ENCODE measurements at regions not wholly inside any gene's neighbourhood (a gene's known extent, or its start where the extent isn't known, plus 50 kb on each side); places are given as distances from the start of the nearest gene placed in this dataset.
"Not testable (repeated sequence)": the region's sequence is repeated elsewhere in the genome, so short reads cannot be mapped to it uniquely, and the experiment has no call there.

DNA sequence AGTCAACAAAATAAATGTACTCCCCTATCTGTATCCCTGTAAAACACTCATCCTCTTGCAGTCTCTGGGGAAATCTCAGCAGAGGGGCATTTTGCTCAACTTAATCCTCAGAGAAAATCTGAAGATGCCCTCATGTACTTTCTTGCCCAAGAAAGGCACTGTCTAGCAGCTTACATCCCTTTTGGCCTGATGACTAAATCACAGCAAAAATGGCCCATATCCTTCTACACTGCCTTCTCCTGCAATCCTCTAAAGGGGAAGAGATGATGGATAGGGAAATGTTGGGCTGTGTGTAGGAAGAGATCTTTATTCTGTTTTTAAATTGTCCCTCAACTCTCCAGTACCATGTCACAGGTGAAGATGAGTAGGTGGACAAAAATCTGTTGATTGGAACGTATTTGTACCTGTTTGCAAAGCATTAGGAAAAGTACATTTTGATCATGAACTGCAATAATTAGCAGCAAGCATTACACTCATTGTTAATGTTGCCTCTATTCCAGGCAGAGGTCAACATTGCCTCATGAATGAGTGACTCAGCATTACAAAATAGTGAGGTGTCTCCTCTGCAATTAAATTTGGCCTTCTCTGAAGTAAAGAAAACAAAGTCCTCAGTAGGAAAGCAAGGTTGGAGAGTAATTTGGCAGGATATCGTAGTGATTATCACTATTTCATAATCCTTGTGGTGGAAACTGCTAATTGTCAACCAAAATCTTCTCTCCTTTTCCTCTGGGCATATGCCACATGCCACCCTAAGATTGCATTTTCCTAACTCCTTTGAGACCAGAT is 172.4 kb upstream of the CAND1 start:
- H3K4me3 ChIP-seq, result no peak overlapping the region

GRCh38 chr12:67099858-67100257 is 169.3 kb upstream of the CAND1 start:
- H3K27ac ChIP-seq, result no peak overlapping the region
- intact Hi-C loops (cut with DNase I), result no loop called here
- H3K36me3 ChIP-seq, result no peaks in the 10 kb centered on the region
- no peaks in the 10 kb centered on the region for H3K9me3 ChIP-seq
- WGBS, 2 donors, result 73 to 78% methylated on average over 3 of the region's 3 CpGs
- TF ChIP-seq POLR2A (IDR thresholded peaks at IDR 0.05) (no peak), EP300 (IDR thresholded peaks at IDR 0.05) (no peak), POLR2AphosphoS5 (IDR thresholded peaks at IDR 0.05) (no peak)
- TF ChIP-seq, protein P1, sequence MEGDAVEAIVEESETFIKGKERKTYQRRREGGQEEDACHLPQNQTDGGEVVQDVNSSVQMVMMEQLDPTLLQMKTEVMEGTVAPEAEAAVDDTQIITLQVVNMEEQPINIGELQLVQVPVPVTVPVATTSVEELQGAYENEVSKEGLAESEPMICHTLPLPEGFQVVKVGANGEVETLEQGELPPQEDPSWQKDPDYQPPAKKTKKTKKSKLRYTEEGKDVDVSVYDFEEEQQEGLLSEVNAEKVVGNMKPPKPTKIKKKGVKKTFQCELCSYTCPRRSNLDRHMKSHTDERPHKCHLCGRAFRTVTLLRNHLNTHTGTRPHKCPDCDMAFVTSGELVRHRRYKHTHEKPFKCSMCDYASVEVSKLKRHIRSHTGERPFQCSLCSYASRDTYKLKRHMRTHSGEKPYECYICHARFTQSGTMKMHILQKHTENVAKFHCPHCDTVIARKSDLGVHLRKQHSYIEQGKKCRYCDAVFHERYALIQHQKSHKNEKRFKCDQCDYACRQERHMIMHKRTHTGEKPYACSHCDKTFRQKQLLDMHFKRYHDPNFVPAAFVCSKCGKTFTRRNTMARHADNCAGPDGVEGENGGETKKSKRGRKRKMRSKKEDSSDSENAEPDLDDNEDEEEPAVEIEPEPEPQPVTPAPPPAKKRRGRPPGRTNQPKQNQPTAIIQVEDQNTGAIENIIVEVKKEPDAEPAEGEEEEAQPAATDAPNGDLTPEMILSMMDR (IDR thresholded peaks at IDR 0.05), result no peak
- no peaks in the 10 kb centered on the region for H3K27me3 ChIP-seq
- no peaks in the 10 kb centered on the region for H3K4me1 ChIP-seq
- no peak for DNase-seq
- H3K4me3 ChIP-seq, result no peak overlapping the region

More for the DNA sequence above, 172.4 kb upstream of the CAND1 start:
- Histone ChIP-seq H3K4me1 (no peaks in the 10 kb centered on the region), H3K9me3 (no peaks in the 10 kb centered on the region), H3K27ac (no peak overlapping the region), H3K27me3 (no peaks in the 10 kb centered on the region), H3K36me3 (no peaks in the 10 kb centered on the region)
- WGBS, 2 donors, result 60 to 82% methylated on average over 2 of the region's 2 CpGs
- TF ChIP-seq POLR2A (IDR thresholded peaks at IDR 0.05) (no peak), POLR2AphosphoS5 (IDR thresholded peaks at IDR 0.05) (no peak), EP300 (IDR thresholded peaks at IDR 0.05) (no peak)
- TF ChIP-seq, protein P1 (IDR thresholded peaks at IDR 0.05), result no peak
- intact Hi-C loops (cut with DNase I), result no loop called here
- DNase-seq, result no peak

- no peak for TF ChIP-seq POLR2AphosphoS5 (IDR thresholded peaks at IDR 0.05)
- 91 to 94% methylated on average over 1 of the region's 1 CpG for WGBS, 2 donors
- H3K36me3 ChIP-seq, result no peaks in the 10 kb centered on the region
- peaks cover 0 to 4% (median 0%) of the 10 kb centered on the region in 4 donors for H3K9me3 ChIP-seq
- no peak overlapping the region for H3K4me3 ChIP-seq
- no peaks in the 10 kb centered on the region for H3K27me3 ChIP-seq
- DNase-seq, result no peak
- intact Hi-C loops (cut with DNase I), result no loop called here
- H3K4me1 ChIP-seq, result no peaks in the 10 kb centered on the region
- H3K27ac ChIP-seq, result no peak overlapping the region
Observed at GRCh38 chr12:67103521-67103920, 165.6 kb upstream of the CAND1 start.

GRCh38 chr12:67107235-67107634 is 161.9 kb upstream of the CAND1 start:
- Histone ChIP-seq H3K4me1 (no peaks in the 10 kb centered on the region), H3K4me3 (no peak overlapping the region), H3K27me3 (no peaks in the 10 kb centered on the region), H3K9me3 (peaks cover 0 to 4% (median 0%) of the 10 kb centered on the region in 4 donors), H3K36me3 (no peaks in the 10 kb centered on the region), H3K27ac (no peak overlapping the region)
- 88 to 89% methylated on average over 1 of the region's 1 CpG for WGBS, 2 donors
- no peak for DNase-seq
- TF ChIP-seq EP300 (IDR thresholded peaks at IDR 0.05) (no peak), POLR2AphosphoS5 (IDR thresholded peaks at IDR 0.05) (no peak), POLR2A (IDR thresholded peaks at IDR 0.05) (no peak)
- TF ChIP-seq, protein P1 (IDR thresholded peaks at IDR 0.05), result no peak
- intact Hi-C loops (cut with DNase I), result no loop called here

DNA sequence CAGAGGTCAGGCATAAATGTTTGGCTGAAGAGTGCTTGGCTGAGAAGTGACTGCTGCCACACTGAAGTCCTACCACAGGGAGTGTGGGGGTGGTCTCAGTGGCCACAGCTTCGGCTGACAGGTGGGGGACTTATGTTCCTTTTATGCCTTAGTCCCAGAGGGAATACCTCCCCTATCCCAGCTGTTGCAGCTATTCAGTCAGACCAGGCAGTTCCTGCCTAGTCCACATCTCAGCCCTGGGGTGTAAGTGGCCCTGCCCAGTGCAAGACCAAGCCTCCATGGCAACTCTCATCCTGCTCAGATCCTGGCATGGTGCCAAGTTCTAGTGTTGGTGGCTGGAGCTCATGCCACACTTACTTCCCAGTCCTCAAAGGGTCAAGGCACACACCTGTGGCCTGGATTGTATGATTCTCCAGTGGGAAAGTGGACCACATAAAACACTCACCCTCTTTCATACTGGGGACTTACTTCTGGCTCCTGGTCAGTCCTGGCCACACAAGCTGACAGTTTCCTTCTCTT is 161.3 kb upstream of the CAND1 start:
- peaks cover 0 to 4% (median 0%) of the 10 kb centered on the region in 4 donors for H3K9me3 ChIP-seq
- WGBS, 2 donors, result 87 to 91% methylated on average over 1 of the region's 1 CpG
- TF ChIP-seq EP300 (IDR thresholded peaks at IDR 0.05), result no peak
- TF ChIP-seq, protein P1 (IDR thresholded peaks at IDR 0.05), result no peak
- no peak for DNase-seq
- no peaks in the 10 kb centered on the region for H3K36me3 ChIP-seq
- no peak overlapping the region for H3K27ac ChIP-seq
- no peak overlapping the region for H3K4me3 ChIP-seq
- H3K27me3 ChIP-seq, result no peaks in the 10 kb centered on the region
- intact Hi-C loops (cut with DNase I), result no loop called here
- H3K4me1 ChIP-seq, result no peaks in the 10 kb centered on the region

DNA sequence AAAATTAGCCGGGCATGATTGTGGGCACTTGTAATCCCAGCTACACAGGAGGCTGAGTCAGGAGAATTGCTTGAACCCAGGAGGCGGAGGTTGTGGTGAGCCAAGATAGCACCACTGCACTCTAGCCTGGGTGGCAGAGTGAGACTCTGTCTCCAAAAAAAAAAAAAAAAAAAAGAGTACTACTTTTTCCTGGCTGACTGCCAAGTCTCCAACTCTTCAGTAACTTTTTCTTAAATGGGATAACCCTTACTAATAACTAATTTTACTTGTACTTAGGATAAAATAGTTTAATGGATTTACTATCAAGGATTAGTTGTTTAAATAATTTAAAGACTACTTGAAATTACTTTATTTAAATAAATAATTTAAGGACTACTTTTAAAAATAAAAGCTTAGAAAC is 158.8 kb upstream of the CAND1 start:
- H3K4me3 ChIP-seq; H3K36me3 ChIP-seq; H3K27me3 ChIP-seq; H3K27ac ChIP-seq; H3K4me1 ChIP-seq; DNase-seq; intact Hi-C loops (cut with DNase I); H3K9me3 ChIP-seq: not testable (repeated sequence)
- 94 to 96% methylated on average over 2 of the region's 2 CpGs for WGBS, 2 donors
